WERI-Rb-1 (cell line): ENCODE measurements at regions not wholly inside any gene's neighbourhood (a gene's known extent, or its start where the extent isn't known, plus 50 kb on each side); places are given as distances from the start of the nearest gene placed in this dataset.

ENCODE experiments used
- DNase-seq: peaks from one replicate; pipeline ENCODE4 v3.0.0-alpha.2; 2020
- H3K27ac ChIP-seq: fragments of 250-450 bp; sonication (Bioruptor Pico); 2 replicates; pipeline ENCODE4 v1.5.1; 2020; ENCODE audit warnings: mild to moderate bottlenecking, moderate library complexity
- H3K27me3 ChIP-seq: fragments of 250-450 bp; sonication (Bioruptor Pico); 2 replicates; pipeline ENCODE4 v1.5.1; 2021; ENCODE audit warnings: mild to moderate bottlenecking, low read depth, moderate library complexity; ENCODE audit not compliant: insufficient read depth, severe bottlenecking
- H3K36me3 ChIP-seq: fragments of 250-450 bp; sonication (Bioruptor Pico); 2 replicates; pipeline ENCODE4 v1.5.1; 2020; ENCODE audit warnings: mild to moderate bottlenecking, moderate library complexity
- H3K4me3 ChIP-seq: 2 replicates; pipeline ENCODE4 v1.5.1; 2011; ENCODE audit warnings: low read depth, mild to moderate bottlenecking, control low read depth, low read length
- H3K9me3 ChIP-seq: fragments of 250-450 bp; sonication (Bioruptor Pico); 2 replicates; pipeline ENCODE4 v1.5.1; 2021; ENCODE audit warnings: mild to moderate bottlenecking, moderate library complexity; ENCODE audit not compliant: severe bottlenecking
- TF ChIP-seq, protein P1 (sequence below): IDR thresholded peaks from 2 replicates; pipeline ENCODE4 v1.5.1; 2011; ENCODE audit warnings: low read depth, mild to moderate bottlenecking, control low read depth, inconsistent platforms, low read length

DNA sequence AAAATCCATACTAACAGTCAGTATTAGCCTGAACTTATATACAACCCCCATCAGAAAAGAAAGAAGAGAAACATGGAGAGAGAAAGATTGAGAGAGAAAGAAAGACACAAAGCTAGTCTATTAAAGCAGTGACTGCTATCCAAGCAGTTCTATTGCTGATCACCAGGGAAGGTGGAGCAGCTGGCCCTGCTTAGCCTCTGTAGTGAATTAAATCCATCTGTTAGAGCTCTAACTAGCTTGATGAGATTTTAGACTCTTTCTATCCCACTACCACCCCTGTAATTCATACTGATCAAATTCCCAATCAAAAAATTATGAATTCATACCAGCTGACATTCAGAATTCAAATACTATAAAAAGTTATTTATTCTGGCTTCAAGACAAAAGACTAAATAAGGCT lies 486.0 kb upstream of the LRRN3 start:
- peak; percentile 53 for DNase-seq
- TF ChIP-seq, protein P1, sequence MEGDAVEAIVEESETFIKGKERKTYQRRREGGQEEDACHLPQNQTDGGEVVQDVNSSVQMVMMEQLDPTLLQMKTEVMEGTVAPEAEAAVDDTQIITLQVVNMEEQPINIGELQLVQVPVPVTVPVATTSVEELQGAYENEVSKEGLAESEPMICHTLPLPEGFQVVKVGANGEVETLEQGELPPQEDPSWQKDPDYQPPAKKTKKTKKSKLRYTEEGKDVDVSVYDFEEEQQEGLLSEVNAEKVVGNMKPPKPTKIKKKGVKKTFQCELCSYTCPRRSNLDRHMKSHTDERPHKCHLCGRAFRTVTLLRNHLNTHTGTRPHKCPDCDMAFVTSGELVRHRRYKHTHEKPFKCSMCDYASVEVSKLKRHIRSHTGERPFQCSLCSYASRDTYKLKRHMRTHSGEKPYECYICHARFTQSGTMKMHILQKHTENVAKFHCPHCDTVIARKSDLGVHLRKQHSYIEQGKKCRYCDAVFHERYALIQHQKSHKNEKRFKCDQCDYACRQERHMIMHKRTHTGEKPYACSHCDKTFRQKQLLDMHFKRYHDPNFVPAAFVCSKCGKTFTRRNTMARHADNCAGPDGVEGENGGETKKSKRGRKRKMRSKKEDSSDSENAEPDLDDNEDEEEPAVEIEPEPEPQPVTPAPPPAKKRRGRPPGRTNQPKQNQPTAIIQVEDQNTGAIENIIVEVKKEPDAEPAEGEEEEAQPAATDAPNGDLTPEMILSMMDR: no peak
- Histone ChIP-seq H3K27ac (peak overlapping the region; percentile 47; the same call in 1 of the 2 replicates), H3K9me3 (no peaks in the 10 kb centered on the region), H3K4me3 (no peak overlapping the region), H3K36me3 (no peaks in the 10 kb centered on the region), H3K27me3 (no peaks in the 10 kb centered on the region)

DNA sequence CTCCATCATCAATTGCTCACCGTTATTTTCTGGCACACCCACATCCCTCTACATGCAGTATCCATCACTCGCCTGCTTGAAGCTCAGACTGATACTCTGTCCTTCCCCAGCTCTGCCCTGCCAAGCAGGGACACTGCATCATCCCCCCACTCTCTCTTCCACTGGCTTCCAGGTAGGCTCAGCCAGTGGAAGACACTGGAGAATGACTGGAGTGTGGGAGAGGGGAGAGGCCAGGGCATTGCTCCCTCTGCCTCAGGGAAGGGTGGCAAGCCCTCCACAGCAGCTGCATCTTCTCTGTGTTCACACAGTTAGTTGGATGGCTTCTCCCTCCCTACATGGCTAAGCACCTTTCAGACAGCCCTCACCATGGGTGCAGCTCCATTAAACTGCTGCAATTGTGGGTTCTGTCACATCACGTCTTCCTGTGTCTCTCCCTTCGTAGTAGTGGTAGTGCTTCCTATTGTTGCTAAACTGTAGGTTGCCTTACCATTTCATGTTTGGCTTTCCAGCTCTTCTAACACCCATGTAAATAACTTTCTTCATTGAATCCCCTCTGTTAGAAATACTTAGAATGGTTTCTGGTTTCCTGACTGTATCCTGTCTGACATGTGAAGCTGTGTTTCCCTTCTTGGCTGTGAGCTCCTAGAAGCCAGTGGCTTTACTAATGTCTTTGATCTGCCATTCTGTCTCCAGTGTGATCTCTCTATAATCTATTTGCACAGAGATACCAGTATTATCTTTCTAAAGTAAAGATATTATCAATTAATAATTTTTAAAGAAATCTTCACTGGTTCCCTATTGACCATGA lies 483.7 kb upstream of the LRRN3 start:
- no peaks in the 10 kb centered on the region for H3K36me3 ChIP-seq

DNA sequence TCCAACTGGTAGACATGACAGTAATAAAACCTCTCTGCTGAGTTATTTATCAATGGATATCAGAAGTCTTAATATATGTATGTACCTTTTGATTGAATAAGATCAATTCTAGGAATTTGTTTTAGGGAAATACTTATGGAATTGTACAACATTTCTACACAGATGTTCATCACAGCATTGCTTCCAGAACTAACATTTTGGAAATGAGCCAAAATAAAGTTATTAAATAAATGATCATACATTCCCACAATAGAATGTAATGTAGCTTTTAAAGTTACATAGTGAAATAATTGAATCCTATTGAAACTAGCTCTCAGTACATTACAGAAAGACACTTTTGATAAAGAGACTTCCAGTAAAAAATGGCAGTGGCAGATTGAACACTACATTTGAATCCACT lies 481.6 kb upstream of the LRRN3 start:
- no peak for DNase-seq
- H3K27me3 ChIP-seq: no peaks in the 10 kb centered on the region
- no peaks in the 10 kb centered on the region for H3K9me3 ChIP-seq
- TF ChIP-seq, protein P1: no peak
- H3K4me3 ChIP-seq: no peak overlapping the region
- H3K27ac ChIP-seq: no peak overlapping the region
- H3K36me3 ChIP-seq: no peaks in the 10 kb centered on the region

More for the DNA sequence above, 483.7 kb upstream of the LRRN3 start:
- TF ChIP-seq, protein P1: no peak
- no peak overlapping the region for H3K4me3 ChIP-seq
- H3K27ac ChIP-seq: no peak overlapping the region
- DNase-seq: no peak
- no peaks in the 10 kb centered on the region for H3K9me3 ChIP-seq
- no peaks in the 10 kb centered on the region for H3K27me3 ChIP-seq

DNA sequence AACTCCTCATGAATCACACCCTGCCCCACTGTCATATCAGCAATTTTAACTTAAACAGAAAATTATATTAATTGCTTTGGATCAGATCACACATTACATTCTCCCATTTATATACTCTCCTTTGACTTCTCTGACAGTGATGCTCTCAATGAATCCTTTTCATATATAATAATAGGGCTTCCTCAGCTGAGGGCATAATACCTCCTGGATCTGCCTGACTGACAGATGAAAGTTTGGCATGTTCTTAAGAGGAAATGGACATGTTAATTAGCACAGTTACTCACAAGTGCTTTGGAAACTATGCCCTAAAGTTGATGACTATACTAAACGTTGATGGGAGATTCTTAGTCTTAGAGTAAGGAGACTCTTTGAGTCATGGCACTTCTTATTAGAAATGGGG lies 478.2 kb upstream of the LRRN3 start:
- TF ChIP-seq, protein P1: no peak

More for the DNA sequence above, 478.2 kb upstream of the LRRN3 start:
- Histone ChIP-seq H3K27me3 (no peaks in the 10 kb centered on the region), H3K9me3 (no peaks in the 10 kb centered on the region), H3K36me3 (no peaks in the 10 kb centered on the region), H3K27ac (no peak overlapping the region), H3K4me3 (no peak overlapping the region)
- DNase-seq: no peak
